Esophagus squamous epithelium (tissue), 4 donors: ENCODE measurements at regions not wholly inside any gene's neighbourhood (a gene's known extent, or its start where the extent isn't known, plus 50 kb on each side); places are given as distances from the start of the nearest gene placed in this dataset.

ENCODE experiments used
- POLR2A ChIP-seq, 4 donors: fragments of 450-650 bp; IDR thresholded peaks; one replicate each; pipeline ENCODE4 v1.6.1; 2017; ENCODE audit warnings: antibody characterized with exemption in 4 of 4, mild to moderate bottlenecking in 4 of 4, moderate library complexity in 3 of 4
- TF ChIP-seq, protein P1 (sequence below), 6 experiments: fragments of 450-650 bp in 4 of 6; fragments of 200-600 bp in 2 of 6; sonication (generic) in 2 of 6; IDR thresholded peaks; one replicate each; pipeline ENCODE4 v1.5.1; 2016 to 2019; ENCODE audit warnings: antibody characterized with exemption in 6 of 6, mild to moderate bottlenecking in 4 of 6, moderate library complexity in 4 of 6

GRCh38 chr15:88378188-88378637, 89.0 kb downstream of the MRPL46 start:
- TF ChIP-seq, protein P1, sequence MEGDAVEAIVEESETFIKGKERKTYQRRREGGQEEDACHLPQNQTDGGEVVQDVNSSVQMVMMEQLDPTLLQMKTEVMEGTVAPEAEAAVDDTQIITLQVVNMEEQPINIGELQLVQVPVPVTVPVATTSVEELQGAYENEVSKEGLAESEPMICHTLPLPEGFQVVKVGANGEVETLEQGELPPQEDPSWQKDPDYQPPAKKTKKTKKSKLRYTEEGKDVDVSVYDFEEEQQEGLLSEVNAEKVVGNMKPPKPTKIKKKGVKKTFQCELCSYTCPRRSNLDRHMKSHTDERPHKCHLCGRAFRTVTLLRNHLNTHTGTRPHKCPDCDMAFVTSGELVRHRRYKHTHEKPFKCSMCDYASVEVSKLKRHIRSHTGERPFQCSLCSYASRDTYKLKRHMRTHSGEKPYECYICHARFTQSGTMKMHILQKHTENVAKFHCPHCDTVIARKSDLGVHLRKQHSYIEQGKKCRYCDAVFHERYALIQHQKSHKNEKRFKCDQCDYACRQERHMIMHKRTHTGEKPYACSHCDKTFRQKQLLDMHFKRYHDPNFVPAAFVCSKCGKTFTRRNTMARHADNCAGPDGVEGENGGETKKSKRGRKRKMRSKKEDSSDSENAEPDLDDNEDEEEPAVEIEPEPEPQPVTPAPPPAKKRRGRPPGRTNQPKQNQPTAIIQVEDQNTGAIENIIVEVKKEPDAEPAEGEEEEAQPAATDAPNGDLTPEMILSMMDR (IDR thresholded peaks at IDR 0.05) = no peak
- TF ChIP-seq POLR2A (IDR thresholded peaks at IDR 0.05) = no peak
